ENCODE measurements at regions not wholly inside any gene's neighbourhood (a gene's known extent, or its start where the extent isn't known, plus 50 kb on each side); places are given as distances from the start of the nearest gene placed in this dataset.

DNA sequence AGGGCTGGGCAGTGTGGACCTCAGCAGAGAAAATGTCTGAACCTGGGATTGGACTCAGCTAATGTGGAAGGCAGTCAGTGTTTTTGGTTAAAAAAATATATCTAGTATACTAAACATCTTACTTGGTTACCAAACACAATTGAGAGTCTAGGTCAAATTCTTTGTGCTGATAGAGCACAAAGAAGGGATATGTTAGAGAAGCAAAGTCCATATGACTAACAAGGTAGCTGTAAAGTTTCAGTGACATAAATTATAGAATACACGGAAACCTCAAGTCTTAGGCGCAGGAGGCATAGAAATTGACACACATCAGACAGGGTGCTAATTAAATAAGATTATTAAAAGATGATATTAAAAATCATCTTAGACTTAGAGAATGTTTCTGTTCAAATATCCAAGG lies 718.3 kb downstream of the TLR4 start:
- TF ChIP-seq POLR2A (IDR thresholded peaks at IDR 0.05): no peak
- TF ChIP-seq, protein P1, sequence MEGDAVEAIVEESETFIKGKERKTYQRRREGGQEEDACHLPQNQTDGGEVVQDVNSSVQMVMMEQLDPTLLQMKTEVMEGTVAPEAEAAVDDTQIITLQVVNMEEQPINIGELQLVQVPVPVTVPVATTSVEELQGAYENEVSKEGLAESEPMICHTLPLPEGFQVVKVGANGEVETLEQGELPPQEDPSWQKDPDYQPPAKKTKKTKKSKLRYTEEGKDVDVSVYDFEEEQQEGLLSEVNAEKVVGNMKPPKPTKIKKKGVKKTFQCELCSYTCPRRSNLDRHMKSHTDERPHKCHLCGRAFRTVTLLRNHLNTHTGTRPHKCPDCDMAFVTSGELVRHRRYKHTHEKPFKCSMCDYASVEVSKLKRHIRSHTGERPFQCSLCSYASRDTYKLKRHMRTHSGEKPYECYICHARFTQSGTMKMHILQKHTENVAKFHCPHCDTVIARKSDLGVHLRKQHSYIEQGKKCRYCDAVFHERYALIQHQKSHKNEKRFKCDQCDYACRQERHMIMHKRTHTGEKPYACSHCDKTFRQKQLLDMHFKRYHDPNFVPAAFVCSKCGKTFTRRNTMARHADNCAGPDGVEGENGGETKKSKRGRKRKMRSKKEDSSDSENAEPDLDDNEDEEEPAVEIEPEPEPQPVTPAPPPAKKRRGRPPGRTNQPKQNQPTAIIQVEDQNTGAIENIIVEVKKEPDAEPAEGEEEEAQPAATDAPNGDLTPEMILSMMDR (IDR thresholded peaks at IDR 0.05): no peak

Data from adrenal gland (tissue), 5 donors.